ENCODE measurements at regions not wholly inside any gene's neighbourhood (a gene's known extent, or its start where the extent isn't known, plus 50 kb on each side); places are given as distances from the start of the nearest gene placed in this dataset.

GRCh38 chr2:129699781-129700573 is 279.5 kb upstream of the RAB6C start:
- H3K79me2 ChIP-seq (ENCODE audit: low read depth), result no peaks in the 10 kb centered on the region
- H3K27ac ChIP-seq, result no peak overlapping the region
- H4K20me1 ChIP-seq (ENCODE audit: insufficient read depth), result no peaks in the 10 kb centered on the region
- no TSS peak for BruUV-seq (replicated peaks)
- H3K9me2 ChIP-seq (ENCODE audit: insufficient read depth), result no peaks in the 10 kb centered on the region
- ChIA-PET CTCF (no interaction called here), POLR2A (ENCODE audit: unreplicated experiment) (no interaction called here)
- H3K4me1 ChIP-seq (replicated peaks; ENCODE audit: insufficient read depth), result no peaks in the 10 kb centered on the region
- H3K9me3 ChIP-seq (ENCODE audit: insufficient read depth, low read depth), result no peaks in the 10 kb centered on the region
- no peak overlapping the region for H2AFZ ChIP-seq
- intact Hi-C loops (cut with micrococcal nuclease; ENCODE audit: unreplicated experiment), result no loop called here
- H3F3A ChIP-seq (ENCODE audit: insufficient read depth, low read depth), result no peaks in the 10 kb centered on the region
- no peak overlapping the region for H3K4me3 ChIP-seq
- TF ChIP-seq CTCF (conservative IDR thresholded peaks at IDR 0.05) (no peak), EZH2 (IDR thresholded peaks at IDR 0.05; ENCODE audit: low read depth) (no peak)
- DNase-seq, result no peak
- H3K4me2 ChIP-seq, result no peak overlapping the region
- peaks cover 18% of the 10 kb centered on the region for H3K27me3 ChIP-seq (ENCODE audit: insufficient read depth, low read depth)
- H3K36me3 ChIP-seq (ENCODE audit: low read depth), result no peaks in the 10 kb centered on the region

DNA sequence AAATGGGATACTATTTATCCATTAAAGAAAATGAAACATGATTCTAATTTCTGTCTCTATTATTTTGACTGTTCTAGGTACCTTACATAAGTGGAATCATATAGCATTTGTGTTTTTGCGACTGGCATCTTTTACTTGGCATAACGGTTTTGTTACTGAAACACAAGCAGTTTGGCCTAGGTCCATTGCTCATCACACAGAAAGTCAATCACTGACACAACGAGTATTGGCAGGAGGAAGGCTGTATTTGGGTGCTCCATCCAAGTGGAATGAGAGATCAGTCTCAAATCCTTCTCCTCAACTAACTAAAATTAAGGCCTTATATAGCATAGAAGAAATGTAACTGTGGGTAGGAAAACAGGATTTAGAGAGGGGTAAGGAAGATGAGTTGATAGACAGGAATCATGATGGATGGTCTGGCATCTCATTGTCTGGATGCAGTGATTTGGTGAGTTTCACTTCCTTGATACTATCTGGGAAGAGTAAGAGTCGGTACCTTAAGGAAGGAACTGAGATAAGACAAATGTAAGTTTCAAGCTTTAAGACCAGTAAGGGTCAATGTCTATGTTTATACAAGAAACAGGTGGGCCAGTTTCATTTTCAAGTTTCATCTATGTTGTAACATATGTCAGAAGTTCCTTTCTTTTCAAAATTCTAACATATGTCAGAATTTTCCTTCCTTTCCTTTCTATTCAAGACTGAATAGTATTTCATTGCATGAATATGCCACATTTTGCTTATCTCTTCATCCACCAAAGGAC is 276.9 kb upstream of the RAB6C start:
- no peaks in the 10 kb centered on the region for H3K79me2 ChIP-seq (ENCODE audit: low read depth)
- H3K4me3 ChIP-seq, result no peak overlapping the region
- intact Hi-C loops (cut with micrococcal nuclease; ENCODE audit: unreplicated experiment), result no loop called here
- no peaks in the 10 kb centered on the region for H3F3A ChIP-seq (ENCODE audit: insufficient read depth, low read depth)
- POLR2A ChIA-PET (ENCODE audit: unreplicated experiment), result no interaction called here
- no peaks in the 10 kb centered on the region for H3K9me3 ChIP-seq (ENCODE audit: insufficient read depth, low read depth)
- peaks cover 18% of the 10 kb centered on the region for H3K27me3 ChIP-seq (ENCODE audit: insufficient read depth, low read depth)
- H3K9me2 ChIP-seq (ENCODE audit: insufficient read depth), result no peaks in the 10 kb centered on the region
- BruUV-seq (replicated peaks), result no TSS peak
- no peak overlapping the region for H3K27ac ChIP-seq
- no peak overlapping the region for H2AFZ ChIP-seq
- DNase-seq, result no peak
- H4K20me1 ChIP-seq (ENCODE audit: insufficient read depth), result no peaks in the 10 kb centered on the region; the same call in 1 of the 2 replicates
- H3K4me1 ChIP-seq (replicated peaks; ENCODE audit: insufficient read depth), result no peaks in the 10 kb centered on the region
- no peaks in the 10 kb centered on the region for H3K36me3 ChIP-seq (ENCODE audit: low read depth)
- H3K4me2 ChIP-seq, result no peak overlapping the region
- TF ChIP-seq EZH2 (IDR thresholded peaks at IDR 0.05; ENCODE audit: low read depth) (no peak), CTCF (conservative IDR thresholded peaks at IDR 0.05) (no peak)
- CTCF ChIA-PET, result no interaction called here

DNA sequence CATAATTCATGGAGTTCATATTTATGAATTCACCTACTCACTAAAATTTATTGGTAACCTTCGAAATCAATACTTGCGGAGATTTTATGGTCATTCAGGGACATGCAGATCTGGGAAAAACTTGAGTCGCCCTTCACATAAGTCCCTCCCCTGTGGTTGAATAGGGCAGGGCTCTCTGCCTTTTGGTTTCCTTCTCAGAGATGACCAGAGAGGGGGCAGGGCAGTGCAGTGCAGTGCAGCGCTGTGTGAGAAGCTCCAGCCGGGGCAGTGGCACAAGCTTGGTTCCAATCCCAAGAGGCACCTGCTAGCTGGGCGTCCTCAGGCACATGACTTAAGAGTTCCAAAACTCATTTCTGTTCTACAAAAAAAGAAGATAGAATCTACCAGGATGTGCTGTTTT is 274.4 kb upstream of the RAB6C start:
- TF ChIP-seq CTCF (conservative IDR thresholded peaks at IDR 0.05) (no peak), EZH2 (IDR thresholded peaks at IDR 0.05; ENCODE audit: low read depth) (no peak)
- Histone ChIP-seq H4K20me1 (ENCODE audit: insufficient read depth) (no peaks in the 10 kb centered on the region; the same call in 1 of the 2 replicates), H3K27ac (no peak overlapping the region), H3K4me2 (no peak overlapping the region), H3K79me2 (ENCODE audit: low read depth) (no peaks in the 10 kb centered on the region), H3K36me3 (ENCODE audit: low read depth) (no peaks in the 10 kb centered on the region), H3K27me3 (ENCODE audit: insufficient read depth, low read depth) (peaks cover 27% of the 10 kb centered on the region), H3K4me1 (replicated peaks; ENCODE audit: insufficient read depth) (no peaks in the 10 kb centered on the region), H3K9me2 (ENCODE audit: insufficient read depth) (no peaks in the 10 kb centered on the region), H3K4me3 (no peak overlapping the region), H3F3A (ENCODE audit: insufficient read depth, low read depth) (no peaks in the 10 kb centered on the region), H3K9me3 (ENCODE audit: insufficient read depth, low read depth) (no peaks in the 10 kb centered on the region), H2AFZ (no peak overlapping the region)
- ChIA-PET POLR2A (ENCODE audit: unreplicated experiment) (no interaction called here), CTCF (no interaction called here)
- no TSS peak for BruUV-seq (replicated peaks)
- intact Hi-C loops (cut with micrococcal nuclease; ENCODE audit: unreplicated experiment), result no loop called here
- DNase-seq, result no peak
